ENCODE measurements at regions not wholly inside any gene's neighbourhood (a gene's known extent, or its start where the extent isn't known, plus 50 kb on each side); places are given as distances from the start of the nearest gene placed in this dataset.
"Not testable (repeated sequence)": the region's sequence is repeated elsewhere in the genome, so short reads cannot be mapped to it uniquely, and the experiment has no call there.

GRCh38 chr3:110968076-110968475 lies 103.5 kb upstream of the NECTIN3 start:
- H3K4me1 Mint-ChIP-seq: no peaks in the 10 kb centered on the region
- no peak for DNase-seq
- no peak overlapping the region for H3K27ac Mint-ChIP-seq
- H3K4me3 Mint-ChIP-seq: no peak overlapping the region
- POLR2A ChIA-PET: interaction anchor here (0.6 kb wide), 1 partner anchor 314 kb away, joined by 4 read pairs; no protein-coding TSS in a partner anchor
- no peak for ATAC-seq
- intact Hi-C loops (cut with DNase I, micrococcal nuclease): no loop called here
- H3K27me3 Mint-ChIP-seq: peaks cover under 1% of the 10 kb centered on the region
- H3K9me3 Mint-ChIP-seq (ENCODE audit: low read depth): peaks cover 8% of the 10 kb centered on the region
- H3K36me3 Mint-ChIP-seq (ENCODE audit: low read depth): no peaks in the 10 kb centered on the region
- CTCF ChIA-PET: interaction anchor here (0.7 to 1.2 kb wide), 3 partner anchors 10 to 1196 kb away, joined by 3 to 4 read pairs (median 4); no protein-coding TSS in a partner anchor

GRCh38 chr3:110969229-110970211 lies 102.1 kb upstream of the NECTIN3 start:
- H3K4me1 Mint-ChIP-seq: no peaks in the 10 kb centered on the region
- ChIA-PET CTCF (interaction anchor here (1.2 kb wide), 1 partner anchor 12 kb away, joined by 3 read pairs; no protein-coding TSS in a partner anchor), POLR2A (no interaction called here)
- DNase-seq: no peak
- H3K27me3 Mint-ChIP-seq: peaks cover 5% of the 10 kb centered on the region
- ATAC-seq: no peak
- H3K9me3 Mint-ChIP-seq (ENCODE audit: low read depth): peaks cover 8% of the 10 kb centered on the region
- intact Hi-C loops (cut with DNase I, micrococcal nuclease): no loop called here
- no peak overlapping the region for H3K4me3 Mint-ChIP-seq
- H3K36me3 Mint-ChIP-seq (ENCODE audit: low read depth): no peaks in the 10 kb centered on the region
- no peak overlapping the region for H3K27ac Mint-ChIP-seq

- POLR2A ChIA-PET: no interaction called here
- H3K4me3 Mint-ChIP-seq: no peak overlapping the region
- no peak for DNase-seq
- H3K9me3 Mint-ChIP-seq (ENCODE audit: low read depth): peaks cover 8% of the 10 kb centered on the region
- intact Hi-C loops (cut with DNase I, micrococcal nuclease): no loop called here
- no peak for ATAC-seq
- H3K36me3 Mint-ChIP-seq (ENCODE audit: low read depth): no peaks in the 10 kb centered on the region
- CTCF ChIA-PET: no interaction called here
- no peak overlapping the region for H3K27ac Mint-ChIP-seq
- H3K27me3 Mint-ChIP-seq: peaks cover 11% of the 10 kb centered on the region
- H3K4me1 Mint-ChIP-seq: no peaks in the 10 kb centered on the region
Observed at GRCh38 chr3:110971010-110971601, 100.5 kb upstream of the NECTIN3 start.

GRCh38 chr3:110973263-110973895 lies 98.2 kb upstream of the NECTIN3 start:
- no peak overlapping the region for H3K4me3 Mint-ChIP-seq
- H3K9me3 Mint-ChIP-seq (ENCODE audit: low read depth): peaks cover 8% of the 10 kb centered on the region
- no peaks in the 10 kb centered on the region for H3K36me3 Mint-ChIP-seq (ENCODE audit: low read depth)
- DNase-seq: no peak
- ChIA-PET POLR2A (no interaction called here), CTCF (no interaction called here)
- peaks cover 13% of the 10 kb centered on the region for H3K27me3 Mint-ChIP-seq
- intact Hi-C loops (cut with DNase I, micrococcal nuclease): no loop called here
- no peak overlapping the region for H3K27ac Mint-ChIP-seq
- no peak for ATAC-seq
- no peaks in the 10 kb centered on the region for H3K4me1 Mint-ChIP-seq

GRCh38 chr3:110974902-110975301 lies 96.7 kb upstream of the NECTIN3 start:
- H3K36me3 Mint-ChIP-seq (ENCODE audit: low read depth): no peaks in the 10 kb centered on the region
- H3K9me3 Mint-ChIP-seq (ENCODE audit: low read depth): no peaks in the 10 kb centered on the region
- intact Hi-C loops (cut with DNase I, micrococcal nuclease): no loop called here
- no peak overlapping the region for H3K4me3 Mint-ChIP-seq
- no peak overlapping the region for H3K27ac Mint-ChIP-seq
- ChIA-PET POLR2A (no interaction called here), CTCF (no interaction called here)
- H3K27me3 Mint-ChIP-seq: peaks cover 13% of the 10 kb centered on the region
- DNase-seq (no peak), ATAC-seq (no peak)
- H3K4me1 Mint-ChIP-seq: no peaks in the 10 kb centered on the region

- Mint-ChIP-seq H3K36me3 (ENCODE audit: low read depth) (no peaks in the 10 kb centered on the region), H3K27ac (no peak overlapping the region), H3K4me1 (no peaks in the 10 kb centered on the region), H3K4me3 (no peak overlapping the region), H3K27me3 (peaks cover 2% of the 10 kb centered on the region), H3K9me3 (ENCODE audit: low read depth) (no peaks in the 10 kb centered on the region)
- DNase-seq (no peak), ATAC-seq (no peak)
- intact Hi-C loops (cut with DNase I, micrococcal nuclease): no loop called here
- ChIA-PET POLR2A (no interaction called here), CTCF (interaction anchor here (1.2 kb wide), 1 partner anchor 15 kb away, joined by 4 read pairs; no protein-coding TSS in a partner anchor)
Observed at GRCh38 chr3:110984456-110985250, 87.0 kb upstream of the NECTIN3 start.

- Mint-ChIP-seq H3K4me3 (no peak overlapping the region), H3K27me3 (peaks cover 6% of the 10 kb centered on the region), H3K9me3 (ENCODE audit: low read depth) (no peaks in the 10 kb centered on the region), H3K4me1 (no peaks in the 10 kb centered on the region), H3K27ac (no peak overlapping the region), H3K36me3 (ENCODE audit: low read depth) (no peaks in the 10 kb centered on the region)
- DNase-seq (no peak), ATAC-seq (no peak)
- CTCF ChIA-PET: no interaction called here
- intact Hi-C loops (cut with DNase I, micrococcal nuclease): no loop called here
- POLR2A ChIA-PET: no interaction called here
Observed at GRCh38 chr3:110989446-110989845, 82.2 kb upstream of the NECTIN3 start.

GRCh38 chr3:110995461-110996231 lies 76.0 kb upstream of the NECTIN3 start:
- ATAC-seq: no peak
- ChIA-PET CTCF (no interaction called here), POLR2A (no interaction called here)
- H3K4me3 Mint-ChIP-seq: no peak overlapping the region
- H3K36me3 Mint-ChIP-seq (ENCODE audit: low read depth): no peaks in the 10 kb centered on the region
- H3K4me1 Mint-ChIP-seq: no peaks in the 10 kb centered on the region
- no peak overlapping the region for H3K27ac Mint-ChIP-seq
- no peaks in the 10 kb centered on the region for H3K9me3 Mint-ChIP-seq (ENCODE audit: low read depth)
- peaks cover 3% of the 10 kb centered on the region for H3K27me3 Mint-ChIP-seq
- no peak for DNase-seq
- intact Hi-C loops (cut with DNase I, micrococcal nuclease): no loop called here

GRCh38 chr3:110998766-110999165 lies 72.8 kb upstream of the NECTIN3 start:
- intact Hi-C loops (cut with DNase I, micrococcal nuclease); H3K4me3 Mint-ChIP-seq; H3K36me3 Mint-ChIP-seq (ENCODE audit: low read depth); POLR2A ChIA-PET; DNase-seq; H3K27ac Mint-ChIP-seq; H3K9me3 Mint-ChIP-seq (ENCODE audit: low read depth); ATAC-seq; H3K4me1 Mint-ChIP-seq; H3K27me3 Mint-ChIP-seq: not testable (repeated sequence)
- CTCF ChIA-PET: interaction anchor here (1.0 kb wide), 1 partner anchor 14 kb away, joined by 4 read pairs; no protein-coding TSS in a partner anchor

- not testable (repeated sequence) for H3K27me3 Mint-ChIP-seq
Observed at GRCh38 chr3:111006485-111006884, 65.1 kb upstream of the NECTIN3 start.

More at GRCh38 chr3:111006485-111006884, 65.1 kb upstream of the NECTIN3 start:
- H3K9me3 Mint-ChIP-seq (ENCODE audit: low read depth); POLR2A ChIA-PET; ATAC-seq; H3K4me3 Mint-ChIP-seq; H3K4me1 Mint-ChIP-seq; H3K36me3 Mint-ChIP-seq (ENCODE audit: low read depth); H3K27ac Mint-ChIP-seq; intact Hi-C loops (cut with DNase I, micrococcal nuclease): not testable (repeated sequence)
- CTCF ChIA-PET: interaction anchor here (1.1 kb wide), 1 partner anchor 309 kb away, joined by 3 read pairs; no protein-coding TSS in a partner anchor
- peak; percentile 17 for DNase-seq
